ENCODE measurements at regions not wholly inside any gene's neighbourhood (a gene's known extent, or its start where the extent isn't known, plus 50 kb on each side); places are given as distances from the start of the nearest gene placed in this dataset.

DNA sequence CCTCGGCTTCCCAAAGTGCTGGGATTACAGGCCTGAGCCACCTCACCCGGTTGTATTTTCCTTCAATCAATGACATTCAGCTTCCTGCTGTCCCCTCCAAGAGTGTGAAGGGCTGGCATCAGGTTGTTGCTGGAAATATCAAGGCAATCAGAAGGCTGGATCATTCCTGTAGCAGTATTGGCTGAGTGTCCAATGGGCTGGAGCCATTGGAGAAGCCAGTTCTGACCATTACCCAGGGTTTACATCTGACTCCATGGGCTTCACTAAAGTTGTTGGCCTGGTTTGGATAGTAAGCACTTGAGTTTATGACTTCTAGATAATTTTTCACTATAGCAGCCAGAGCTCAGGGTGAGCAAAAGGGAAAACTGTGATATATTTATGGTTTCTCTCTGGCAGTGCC, 137.0 kb downstream of the DLEU7 start:
- TF ChIP-seq GATA2 (IDR thresholded peaks at IDR 0.05; ENCODE audit: low read depth, low read length), result no peak
- no peak for TF ChIP-seq GATA3 (IDR thresholded peaks at IDR 0.05; ENCODE audit: low read depth, low read length)

Measured in SH-SY5Y (cell line).